Panc1 (cell line): ENCODE measurements at regions not wholly inside any gene's neighbourhood (a gene's known extent, or its start where the extent isn't known, plus 50 kb on each side); places are given as distances from the start of the nearest gene placed in this dataset.

ENCODE experiments used
- ATAC-seq: fragments of 200-7000 bp; cut with Tn5 transposase; 2 replicates; pipeline ENCODE4 v1.9.1; 2020; ENCODE audit warnings: mild to moderate bottlenecking, moderate library complexity
- BruUV-seq: library from RNA; stranded (reverse); fragments of 400-500 nt; replicated peaks from 2 replicates; lab custom pipeline; 2021; lab: Mats Ljungman, UMichigan
- CTCF ChIA-PET: fragments of 300-600 bp; sonication (Branson Sonifier 250); formaldehyde crosslinking; loops from one replicate; lab custom pipeline; 2022; ENCODE audit warnings: antibody characterized with exemption; lab: Charles Lee
- POLR2A ChIA-PET: fragments of 300-600 bp; sonication (Branson Sonifier 250); formaldehyde crosslinking; loops from one replicate; lab custom pipeline; 2022; ENCODE audit warnings: antibody characterized with exemption; lab: Charles Lee
- DNase-seq: peaks from one replicate; pipeline ENCODE4 v3.0.0-alpha.2; 2010; ENCODE audit warnings: low read depth, low spot score
- H3K27ac ChIP-seq: 2 replicates; pipeline ENCODE4 v1.5.1; 2011; ENCODE audit warnings: mild to moderate bottlenecking, low read length, inconsistent platforms
- H3K27me3 ChIP-seq: fragments of 200-500 bp; sonication (Bioruptor generic); 2 replicates; pipeline ENCODE4 v1.6.0; 2014; ENCODE audit warnings: low read length, inconsistent platforms; ENCODE audit not compliant: control insufficient read depth, insufficient read depth
- H3K36me3 ChIP-seq: fragments of 200-500 bp; sonication (Bioruptor generic); 2 replicates; pipeline ENCODE4 v1.5.1; 2014; ENCODE audit warnings: inconsistent platforms, mild to moderate bottlenecking, low read length, moderate library complexity; ENCODE audit not compliant: control insufficient read depth, insufficient read depth
- H3K4me1 ChIP-seq: 2 replicates; pipeline ENCODE4 v1.5.1; 2011; ENCODE audit warnings: inconsistent platforms, mild to moderate bottlenecking, low read length, moderate library complexity; ENCODE audit not compliant: control insufficient read depth, insufficient read depth
- H3K4me3 ChIP-seq, 2 experiments: 2 replicates each; pipeline ENCODE4 v1.5.1; 2011 to 2012; ENCODE audit warnings: low read depth in 2 of 2, low read length in 2 of 2, mild to moderate bottlenecking in 2 of 2, inconsistent platforms in 1 of 2, moderate library complexity in 1 of 2
- H3K9me3 ChIP-seq: fragments of 200-500 bp; sonication (Bioruptor generic); 2 replicates; pipeline ENCODE4 v1.5.1; 2014; ENCODE audit warnings: low read depth, mild to moderate bottlenecking, inconsistent platforms, low read length, moderate library complexity; ENCODE audit not compliant: control insufficient read depth, insufficient read depth
- CTCF ChIP-seq: fragments of 450-650 bp; IDR thresholded peaks from 2 replicates; pipeline ENCODE4 v1.5.1; 2017; ENCODE audit warnings: mild to moderate bottlenecking
- POLR2AphosphoS5 ChIP-seq: IDR thresholded peaks from 2 replicates; pipeline ENCODE4 v1.6.1; 2012; ENCODE audit warnings: mild to moderate bottlenecking, low read depth, low read length, moderate library complexity
- REST ChIP-seq, 2 experiments: IDR thresholded peaks; 2 replicates each; pipeline ENCODE4 v1.6.1; 2011 to 2012; ENCODE audit warnings: low read depth in 2 of 2, control low read depth in 1 of 2, low read length in 1 of 2, mild to moderate bottlenecking in 1 of 2, moderate library complexity in 1 of 2; ENCODE audit not compliant: insufficient read depth in 1 of 2
- SIN3A ChIP-seq: IDR thresholded peaks from 2 replicates; pipeline ENCODE4 v1.6.1; 2012; ENCODE audit warnings: low read depth, mild to moderate bottlenecking, low read length, moderate library complexity, borderline replicate concordance; ENCODE audit not compliant: insufficient read depth
- TCF7L2 ChIP-seq: IDR thresholded peaks from 2 replicates; pipeline ENCODE4 v1.6.1; 2011; ENCODE audit warnings: mild to moderate bottlenecking, low read depth, low read length, inconsistent platforms
- in situ Hi-C: cut with HindIII; loops from 2 replicates; pipeline ENCODE4 v1.10.0; 2016; ENCODE audit warnings: low sequenced_read_pairs, low pct_unique_long_range_greater_than_20kb
- intact Hi-C: fragments of 100-400 bp; cut with micrococcal nuclease; formaldehyde crosslinking; loops from one replicate; pipeline ENCODE4 v1.10.0; 2022; ENCODE audit not compliant: unreplicated experiment

DNA sequence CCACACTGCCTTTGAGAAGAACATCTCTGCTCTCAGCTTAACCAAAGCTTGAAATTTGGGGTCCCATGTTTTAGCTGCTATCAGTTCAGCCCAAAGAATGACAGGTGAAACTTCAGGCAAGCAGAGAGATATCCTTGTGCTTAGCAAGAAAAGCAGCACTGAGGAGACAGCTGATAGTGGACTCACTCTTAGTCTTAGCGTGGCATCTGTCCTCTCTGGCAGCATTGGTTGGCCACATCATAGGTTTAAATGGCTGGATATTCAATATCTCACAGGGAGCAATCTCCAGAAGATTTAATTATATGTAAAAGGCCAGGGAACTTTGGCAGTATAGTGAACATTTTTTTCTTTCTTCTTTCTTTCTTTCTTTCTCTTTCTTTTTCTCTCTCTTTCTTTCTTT, 131.1 kb upstream of the SGK1 start:
- TF ChIP-seq SIN3A (no peak), CTCF (no peak), REST (IDR thresholded peaks at IDR 0.05; ENCODE audit: insufficient read depth in 1 of 2, low read depth in 2 of 2, low read length in 1 of 2) (no peak), POLR2AphosphoS5 (no peak), TCF7L2 (no peak)
- ATAC-seq (no peak), DNase-seq (no peak)
- Histone ChIP-seq H3K9me3 (no peaks in the 10 kb centered on the region), H3K27me3 (no peaks in the 10 kb centered on the region), H3K4me3 (no peak overlapping the region), H3K36me3 (no peaks in the 10 kb centered on the region), H3K4me1 (no peaks in the 10 kb centered on the region), H3K27ac (no peak overlapping the region)
- ChIA-PET CTCF (no interaction called here), POLR2A (interaction anchor here (0.7 kb wide), 1 partner anchor 311 kb away, joined by 3 read pairs; no protein-coding TSS in a partner anchor)
- BruUV-seq = no TSS peak
- in situ Hi-C loops = no loop called here
- intact Hi-C loops = no loop called here

GRCh38 chr6:134447883-134448387, 130.0 kb upstream of the SGK1 start:
- no TSS peak for BruUV-seq
- intact Hi-C loops = no loop called here
- in situ Hi-C loops = no loop called here
- Histone ChIP-seq H3K27me3 (no peaks in the 10 kb centered on the region), H3K27ac (no peak overlapping the region), H3K9me3 (no peaks in the 10 kb centered on the region), H3K36me3 (no peaks in the 10 kb centered on the region), H3K4me1 (no peaks in the 10 kb centered on the region), H3K4me3 (no peak overlapping the region)
- DNase-seq (no peak), ATAC-seq (no peak)
- POLR2A ChIA-PET = no interaction called here
- CTCF ChIA-PET = no interaction called here
- TF ChIP-seq CTCF = no peak
- TF ChIP-seq POLR2AphosphoS5 = no peak
- TF ChIP-seq SIN3A = no peak
- TF ChIP-seq TCF7L2 = no peak
- TF ChIP-seq REST (IDR thresholded peaks at IDR 0.05; ENCODE audit: insufficient read depth in 1 of 2, low read depth in 2 of 2, low read length in 1 of 2) = no peak
